ENCODE measurements at regions not wholly inside any gene's neighbourhood (a gene's known extent, or its start where the extent isn't known, plus 50 kb on each side); places are given as distances from the start of the nearest gene placed in this dataset.

DNA sequence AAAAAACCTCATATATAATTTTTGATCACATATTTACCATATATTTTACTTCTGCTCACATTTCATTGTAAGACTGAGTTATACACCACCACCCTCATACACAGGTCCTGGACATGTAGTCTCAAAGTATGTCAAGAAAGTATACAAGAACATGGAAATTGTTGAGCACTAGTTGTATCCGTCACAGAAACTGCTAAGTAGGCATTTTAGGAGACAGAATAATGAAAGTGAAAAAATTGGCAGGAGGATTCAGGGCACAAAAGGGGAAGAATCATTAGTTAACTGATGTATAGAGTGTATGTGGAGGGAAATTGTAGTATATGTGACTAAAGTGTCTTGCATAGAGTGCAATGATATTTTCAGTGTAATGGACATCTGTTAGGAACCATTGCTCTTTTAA is 458.8 kb downstream of the TFAP2B start:
- ChIA-PET POLR2A (no interaction called here), CTCF (interaction anchor here (0.6 to 0.7 kb wide), 2 partner anchors 13 to 612 kb away, joined by 3 to 4 read pairs; no protein-coding TSS in a partner anchor)
- no peak overlapping the region for H3K27ac ChIP-seq (ENCODE audit: extremely low read depth, low read depth, low read length)
- H3K36me3 ChIP-seq (ENCODE audit: control insufficient read depth in 2 of 2, insufficient read depth in 1 of 2, low read length in 2 of 2): no peaks in the 10 kb centered on the region
- no peaks in the 10 kb centered on the region for H3K4me1 ChIP-seq (ENCODE audit: control insufficient read depth, insufficient read depth, low read length)
- H3K4me3 ChIP-seq (ENCODE audit: low read depth, low read length): no peak overlapping the region
- TF ChIP-seq, protein P1, sequence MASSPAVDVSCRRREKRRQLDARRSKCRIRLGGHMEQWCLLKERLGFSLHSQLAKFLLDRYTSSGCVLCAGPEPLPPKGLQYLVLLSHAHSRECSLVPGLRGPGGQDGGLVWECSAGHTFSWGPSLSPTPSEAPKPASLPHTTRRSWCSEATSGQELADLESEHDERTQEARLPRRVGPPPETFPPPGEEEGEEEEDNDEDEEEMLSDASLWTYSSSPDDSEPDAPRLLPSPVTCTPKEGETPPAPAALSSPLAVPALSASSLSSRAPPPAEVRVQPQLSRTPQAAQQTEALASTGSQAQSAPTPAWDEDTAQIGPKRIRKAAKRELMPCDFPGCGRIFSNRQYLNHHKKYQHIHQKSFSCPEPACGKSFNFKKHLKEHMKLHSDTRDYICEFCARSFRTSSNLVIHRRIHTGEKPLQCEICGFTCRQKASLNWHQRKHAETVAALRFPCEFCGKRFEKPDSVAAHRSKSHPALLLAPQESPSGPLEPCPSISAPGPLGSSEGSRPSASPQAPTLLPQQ (tag by site-specific recombination; IDR thresholded peaks at IDR 0.05): no peak
- TF ChIP-seq, protein P2, sequence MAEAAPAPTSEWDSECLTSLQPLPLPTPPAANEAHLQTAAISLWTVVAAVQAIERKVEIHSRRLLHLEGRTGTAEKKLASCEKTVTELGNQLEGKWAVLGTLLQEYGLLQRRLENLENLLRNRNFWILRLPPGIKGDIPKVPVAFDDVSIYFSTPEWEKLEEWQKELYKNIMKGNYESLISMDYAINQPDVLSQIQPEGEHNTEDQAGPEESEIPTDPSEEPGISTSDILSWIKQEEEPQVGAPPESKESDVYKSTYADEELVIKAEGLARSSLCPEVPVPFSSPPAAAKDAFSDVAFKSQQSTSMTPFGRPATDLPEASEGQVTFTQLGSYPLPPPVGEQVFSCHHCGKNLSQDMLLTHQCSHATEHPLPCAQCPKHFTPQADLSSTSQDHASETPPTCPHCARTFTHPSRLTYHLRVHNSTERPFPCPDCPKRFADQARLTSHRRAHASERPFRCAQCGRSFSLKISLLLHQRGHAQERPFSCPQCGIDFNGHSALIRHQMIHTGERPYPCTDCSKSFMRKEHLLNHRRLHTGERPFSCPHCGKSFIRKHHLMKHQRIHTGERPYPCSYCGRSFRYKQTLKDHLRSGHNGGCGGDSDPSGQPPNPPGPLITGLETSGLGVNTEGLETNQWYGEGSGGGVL (tag by site-specific recombination; IDR thresholded peaks at IDR 0.05): no peak
- no peak for TF ChIP-seq FEZF1 (tag by site-specific recombination; IDR thresholded peaks at IDR 0.05)
- H3K9me3 ChIP-seq (ENCODE audit: control insufficient read depth, insufficient read depth, low read depth, low read length): no peaks in the 10 kb centered on the region

DNA sequence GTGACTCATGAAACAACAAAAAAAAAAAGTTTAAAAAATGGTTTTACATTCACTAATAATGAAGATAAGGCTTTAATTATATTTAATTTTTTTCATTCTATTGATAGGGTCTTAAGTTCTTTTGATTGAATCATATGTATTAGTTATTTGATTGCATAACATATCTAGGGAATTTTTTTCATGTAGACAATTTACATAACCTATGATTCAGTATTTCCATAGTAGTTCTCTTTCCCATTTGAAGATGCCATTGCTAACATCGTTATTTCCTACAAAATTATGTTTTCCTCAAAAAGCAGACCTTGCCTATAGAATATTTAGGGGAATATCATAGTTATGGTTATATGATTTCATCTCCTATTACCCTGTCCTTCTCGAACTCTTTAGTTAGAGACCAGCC is 463.4 kb downstream of the TFAP2B start:
- POLR2A ChIA-PET: no interaction called here
- no peak overlapping the region for H3K27ac ChIP-seq (ENCODE audit: extremely low read depth, low read depth, low read length)
- no peaks in the 10 kb centered on the region for H3K36me3 ChIP-seq (ENCODE audit: control insufficient read depth in 2 of 2, insufficient read depth in 1 of 2, low read length in 2 of 2)
- TF ChIP-seq, protein P3, sequence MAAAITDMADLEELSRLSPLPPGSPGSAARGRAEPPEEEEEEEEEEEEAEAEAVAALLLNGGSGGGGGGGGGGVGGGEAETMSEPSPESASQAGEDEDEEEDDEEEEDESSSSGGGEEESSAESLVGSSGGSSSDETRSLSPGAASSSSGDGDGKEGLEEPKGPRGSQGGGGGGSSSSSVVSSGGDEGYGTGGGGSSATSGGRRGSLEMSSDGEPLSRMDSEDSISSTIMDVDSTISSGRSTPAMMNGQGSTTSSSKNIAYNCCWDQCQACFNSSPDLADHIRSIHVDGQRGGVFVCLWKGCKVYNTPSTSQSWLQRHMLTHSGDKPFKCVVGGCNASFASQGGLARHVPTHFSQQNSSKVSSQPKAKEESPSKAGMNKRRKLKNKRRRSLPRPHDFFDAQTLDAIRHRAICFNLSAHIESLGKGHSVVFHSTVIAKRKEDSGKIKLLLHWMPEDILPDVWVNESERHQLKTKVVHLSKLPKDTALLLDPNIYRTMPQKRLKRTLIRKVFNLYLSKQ (tag by site-specific recombination; IDR thresholded peaks at IDR 0.05; ENCODE audit: borderline replicate concordance): no peak
- TF ChIP-seq ZNF335 (tag by site-specific recombination; conservative IDR thresholded peaks at IDR 0.05): no peak
- no peaks in the 10 kb centered on the region for H3K4me1 ChIP-seq (ENCODE audit: control insufficient read depth, insufficient read depth, low read length)
- no peaks in the 10 kb centered on the region for H3K9me3 ChIP-seq (ENCODE audit: control insufficient read depth, insufficient read depth, low read depth, low read length)
- H3K4me3 ChIP-seq (ENCODE audit: low read depth, low read length): no peak overlapping the region
- CTCF ChIA-PET: interaction anchor here (1.0 kb wide), 1 partner anchor 8 kb away, joined by 4 read pairs; no protein-coding TSS in a partner anchor

DNA sequence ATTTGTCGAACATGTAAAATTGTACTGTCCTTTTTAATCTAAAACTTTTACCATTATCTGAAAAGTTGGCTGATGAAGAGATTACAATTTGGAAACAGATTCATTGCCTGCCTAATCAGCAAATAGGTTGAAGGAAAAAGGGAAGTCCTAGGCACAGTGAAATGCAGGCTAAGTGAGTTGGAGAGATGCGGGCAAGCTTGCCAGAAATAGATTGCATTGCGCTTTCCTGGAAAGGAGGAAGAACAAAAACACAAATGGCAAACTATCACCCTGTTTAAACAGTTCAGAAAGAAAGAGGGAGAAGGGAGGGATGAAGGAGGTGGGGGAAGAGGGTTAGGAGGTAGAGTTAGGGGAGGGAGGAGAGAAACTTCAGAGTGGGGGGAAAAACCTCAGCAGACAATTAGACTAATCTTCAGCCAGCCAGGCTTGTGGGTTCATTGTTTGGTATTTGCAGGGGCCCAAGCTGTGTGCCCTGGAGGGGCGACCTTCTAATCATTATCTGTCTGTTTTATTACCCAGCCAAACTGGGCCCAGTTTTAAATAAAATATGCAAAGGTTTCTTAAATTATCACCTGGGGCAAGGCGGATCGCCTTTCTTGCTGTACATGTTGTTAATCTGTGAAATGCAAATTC is 465.2 kb downstream of the TFAP2B start:
- Histone ChIP-seq H3K4me1 (ENCODE audit: control insufficient read depth, insufficient read depth, low read length) (no peaks in the 10 kb centered on the region), H3K4me3 (ENCODE audit: low read depth, low read length) (no peak overlapping the region), H3K36me3 (ENCODE audit: control insufficient read depth in 2 of 2, insufficient read depth in 1 of 2, low read length in 2 of 2) (no peaks in the 10 kb centered on the region), H3K27ac (ENCODE audit: extremely low read depth, low read depth, low read length) (no peak overlapping the region), H3K9me3 (ENCODE audit: control insufficient read depth, insufficient read depth, low read depth, low read length) (no peaks in the 10 kb centered on the region)
- ChIA-PET POLR2A (no interaction called here), CTCF (no interaction called here)
- TF ChIP-seq ZNF843 (tag by site-specific recombination; IDR thresholded peaks at IDR 0.05): no peak
- TF ChIP-seq, protein P4, sequence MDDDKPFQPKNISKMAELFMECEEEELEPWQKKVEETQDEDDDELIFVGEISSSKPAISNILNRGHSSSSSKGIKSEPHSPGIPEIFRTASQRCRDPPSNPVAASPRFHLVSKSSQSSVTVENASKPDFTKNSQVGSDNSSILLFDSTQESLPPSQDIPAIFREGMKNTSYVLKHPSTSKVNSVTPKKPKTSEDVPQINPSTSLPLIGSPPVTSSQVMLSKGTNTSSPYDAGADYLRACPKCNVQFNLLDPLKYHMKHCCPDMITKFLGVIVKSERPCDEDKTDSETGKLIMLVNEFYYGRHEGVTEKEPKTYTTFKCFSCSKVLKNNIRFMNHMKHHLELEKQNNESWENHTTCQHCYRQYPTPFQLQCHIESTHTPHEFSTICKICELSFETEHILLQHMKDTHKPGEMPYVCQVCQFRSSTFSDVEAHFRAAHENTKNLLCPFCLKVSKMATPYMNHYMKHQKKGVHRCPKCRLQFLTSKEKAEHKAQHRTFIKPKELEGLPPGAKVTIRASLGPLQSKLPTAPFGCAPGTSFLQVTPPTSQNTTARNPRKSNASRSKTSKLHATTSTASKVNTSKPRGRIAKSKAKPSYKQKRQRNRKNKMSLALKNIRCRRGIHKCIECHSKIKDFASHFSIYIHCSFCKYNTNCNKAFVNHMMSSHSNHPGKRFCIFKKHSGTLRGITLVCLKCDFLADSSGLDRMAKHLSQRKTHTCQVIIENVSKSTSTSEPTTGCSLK (tag by site-specific recombination; IDR thresholded peaks at IDR 0.05): no peak
- TF ChIP-seq, protein P5, sequence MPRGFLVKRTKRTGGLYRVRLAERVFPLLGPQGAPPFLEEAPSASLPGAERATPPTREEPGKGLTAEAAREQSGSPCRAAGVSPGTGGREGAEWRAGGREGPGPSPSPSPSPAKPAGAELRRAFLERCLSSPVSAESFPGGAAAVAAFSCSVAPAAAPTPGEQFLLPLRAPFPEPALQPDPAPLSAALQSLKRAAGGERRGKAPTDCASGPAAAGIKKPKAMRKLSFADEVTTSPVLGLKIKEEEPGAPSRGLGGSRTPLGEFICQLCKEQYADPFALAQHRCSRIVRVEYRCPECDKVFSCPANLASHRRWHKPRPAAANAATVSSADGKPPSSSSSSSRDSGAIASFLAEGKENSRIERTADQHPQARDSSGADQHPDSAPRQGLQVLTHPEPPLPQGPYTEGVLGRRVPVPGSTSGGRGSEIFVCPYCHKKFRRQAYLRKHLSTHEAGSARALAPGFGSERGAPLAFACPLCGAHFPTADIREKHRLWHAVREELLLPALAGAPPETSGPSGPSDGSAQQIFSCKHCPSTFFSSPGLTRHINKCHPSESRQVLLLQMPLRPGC (tag by site-specific recombination; IDR thresholded peaks at IDR 0.05): no peak
- TF ChIP-seq ZNF138 (tag by site-specific recombination; IDR thresholded peaks at IDR 0.05; ENCODE audit: borderline replicate concordance): no peak
- TF ChIP-seq ZFHX2 (tag by site-specific recombination; conservative IDR thresholded peaks at IDR 0.05): no peak
- TF ChIP-seq, protein P6, sequence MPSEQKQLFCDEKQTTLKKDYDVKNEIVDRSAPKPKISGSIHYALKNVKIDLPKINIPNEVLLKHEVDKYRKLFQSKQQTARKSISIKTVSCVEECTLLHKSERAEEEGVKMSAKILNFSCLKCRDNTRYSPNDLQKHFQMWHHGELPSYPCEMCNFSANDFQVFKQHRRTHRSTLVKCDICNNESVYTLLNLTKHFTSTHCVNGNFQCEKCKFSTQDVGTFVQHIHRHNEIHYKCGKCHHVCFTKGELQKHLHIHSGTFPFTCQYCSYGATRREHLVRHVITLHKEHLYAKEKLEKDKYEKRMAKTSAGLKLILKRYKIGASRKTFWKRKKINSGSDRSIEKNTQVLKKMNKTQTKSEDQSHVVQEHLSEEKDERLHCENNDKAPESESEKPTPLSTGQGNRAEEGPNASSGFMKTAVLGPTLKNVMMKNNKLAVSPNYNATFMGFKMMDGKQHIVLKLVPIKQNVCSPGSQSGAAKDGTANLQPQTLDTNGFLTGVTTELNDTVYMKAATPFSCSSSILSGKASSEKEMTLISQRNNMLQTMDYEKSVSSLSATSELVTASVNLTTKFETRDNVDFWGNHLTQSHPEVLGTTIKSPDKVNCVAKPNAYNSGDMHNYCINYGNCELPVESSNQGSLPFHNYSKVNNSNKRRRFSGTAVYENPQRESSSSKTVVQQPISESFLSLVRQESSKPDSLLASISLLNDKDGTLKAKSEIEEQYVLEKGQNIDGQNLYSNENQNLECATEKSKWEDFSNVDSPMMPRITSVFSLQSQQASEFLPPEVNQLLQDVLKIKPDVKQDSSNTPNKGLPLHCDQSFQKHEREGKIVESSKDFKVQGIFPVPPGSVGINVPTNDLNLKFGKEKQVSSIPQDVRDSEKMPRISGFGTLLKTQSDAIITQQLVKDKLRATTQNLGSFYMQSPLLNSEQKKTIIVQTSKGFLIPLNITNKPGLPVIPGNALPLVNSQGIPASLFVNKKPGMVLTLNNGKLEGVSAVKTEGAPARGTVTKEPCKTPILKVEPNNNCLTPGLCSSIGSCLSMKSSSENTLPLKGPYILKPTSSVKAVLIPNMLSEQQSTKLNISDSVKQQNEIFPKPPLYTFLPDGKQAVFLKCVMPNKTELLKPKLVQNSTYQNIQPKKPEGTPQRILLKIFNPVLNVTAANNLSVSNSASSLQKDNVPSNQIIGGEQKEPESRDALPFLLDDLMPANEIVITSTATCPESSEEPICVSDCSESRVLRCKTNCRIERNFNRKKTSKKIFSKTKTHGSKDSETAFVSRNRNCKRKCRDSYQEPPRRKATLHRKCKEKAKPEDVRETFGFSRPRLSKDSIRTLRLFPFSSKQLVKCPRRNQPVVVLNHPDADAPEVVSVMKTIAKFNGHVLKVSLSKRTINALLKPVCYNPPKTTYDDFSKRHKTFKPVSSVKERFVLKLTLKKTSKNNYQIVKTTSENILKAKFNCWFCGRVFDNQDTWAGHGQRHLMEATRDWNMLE (tag by site-specific recombination; conservative IDR thresholded peaks at IDR 0.05; ENCODE audit: low read depth): no peak
- no peak for TF ChIP-seq ZNF169 (tag by site-specific recombination; IDR thresholded peaks at IDR 0.05)
- TF ChIP-seq HOXA7 (CRISPR knock-in tag; IDR thresholded peaks at IDR 0.05; ENCODE audit: borderline replicate concordance): no peak
- no peak for TF ChIP-seq ZBTB7A (tag by site-specific recombination; IDR thresholded peaks at IDR 0.05; ENCODE audit: low read depth)
- no peak for TF ChIP-seq KLF16 (tag by site-specific recombination; IDR thresholded peaks at IDR 0.05)
- TF ChIP-seq ZNF292 (tag by site-specific recombination; IDR thresholded peaks at IDR 0.05; ENCODE audit: borderline replicate concordance, low read depth): no peak

Measured in HEK293 (cell line).